ENCODE measurements at regions not wholly inside any gene's neighbourhood (a gene's known extent, or its start where the extent isn't known, plus 50 kb on each side); places are given as distances from the start of the nearest gene placed in this dataset.

- no peaks in the 10 kb centered on the region for H3K79me2 ChIP-seq (ENCODE audit: control insufficient read depth in 1 of 2, insufficient read depth in 2 of 2, low read length in 2 of 2)
- DNase-seq (ENCODE audit: low read depth in 1 of 2, low spot score in 2 of 2) (no peak), FAIRE-seq (no peak)
- H2AK5ac ChIP-seq (ENCODE audit: low read depth, low read length), result no peak overlapping the region
- H3K4me1 ChIP-seq (replicated peaks in 1 of 4; ENCODE audit: control insufficient read depth in 3 of 4, insufficient read depth in 4 of 4, low read length in 3 of 4), result no peaks in the 10 kb centered on the region
- H3K23me2 ChIP-seq (ENCODE audit: low read depth, low read length), result no peaks in the 10 kb centered on the region
- no peaks in the 10 kb centered on the region for H3K36me3 ChIP-seq (ENCODE audit: control insufficient read depth in 2 of 4, insufficient read depth in 4 of 4, low read length in 3 of 4)
- no peak overlapping the region for H2BK12ac ChIP-seq (ENCODE audit: low read depth, low read length)
- H3K9ac ChIP-seq (replicated peaks in 1 of 4; ENCODE audit: extremely low read depth in 1 of 4, low read depth in 3 of 4, low read length in 3 of 4), result no peak overlapping the region
- H3K27me3 ChIP-seq (replicated peaks in 1 of 4; ENCODE audit: control insufficient read depth in 3 of 4, extremely low read depth in 1 of 4, insufficient read depth in 3 of 4, low read length in 3 of 4), result no peaks in the 10 kb centered on the region
- no peak overlapping the region for H3K4ac ChIP-seq (replicated peaks; ENCODE audit: insufficient read length, low read depth, low read length)
- H3K27ac ChIP-seq (ENCODE audit: low read depth, low read length), result no peak overlapping the region
- H4K8ac ChIP-seq (ENCODE audit: extremely low read depth, insufficient read depth, low read length), result no peak overlapping the region
- H4K20me1 ChIP-seq (replicated peaks in 1 of 2; ENCODE audit: control insufficient read depth in 1 of 2, insufficient read depth in 2 of 2, low read length in 2 of 2), result no peaks in the 10 kb centered on the region
- CTCF ChIA-PET (ENCODE audit: partially characterized antibody), result interaction anchor here (1.1 kb wide), 1 partner anchor 83 kb away, joined by 3 read pairs; no protein-coding TSS in a partner anchor
- no peak overlapping the region for H2BK5ac ChIP-seq (ENCODE audit: low read depth, low read length)
- POLR2A ChIA-PET (ENCODE audit: partially characterized antibody), result no interaction called here
- no peak overlapping the region for H2BK120ac ChIP-seq (replicated peaks; ENCODE audit: low read depth, low read length)
- H3K9me3 ChIP-seq (ENCODE audit: insufficient read depth in 2 of 2, low read depth in 1 of 2, low read length in 1 of 2), result peaks cover 2 to 7% of the 10 kb centered on the region in 2 experiments; a peak in 1 of 4 replicates
- no peak overlapping the region for H3K4me3 ChIP-seq (ENCODE audit: extremely low read depth in 1 of 4, insufficient read depth in 2 of 4, low read depth in 3 of 4, low read length in 4 of 4)
- no peaks in the 10 kb centered on the region for H3K79me1 ChIP-seq (ENCODE audit: low read depth, low read length)
- no peak overlapping the region for H3K4me2 ChIP-seq (ENCODE audit: insufficient read depth in 1 of 2, low read depth in 2 of 2, low read length in 2 of 2)
- H3K18ac ChIP-seq (ENCODE audit: extremely low read depth, low read length), result no peak overlapping the region
- no peak overlapping the region for H2BK15ac ChIP-seq (ENCODE audit: low read length)
- no peak overlapping the region for H2AFZ ChIP-seq (ENCODE audit: low read length)
- no peak overlapping the region for H3K56ac ChIP-seq (replicated peaks; ENCODE audit: insufficient read length, low read depth, low read length)
- no peak overlapping the region for H3K14ac ChIP-seq (ENCODE audit: insufficient read length)
- H3K23ac ChIP-seq (ENCODE audit: insufficient read length), result no peak overlapping the region
- WGBS, 2 experiments (ENCODE audit: extremely low coverage in 1 of 2, insufficient coverage in 1 of 2, insufficient read length in 1 of 2, insufficient replicate concordance in 2 of 2, low coverage in 1 of 2, low lambda C conversion rate in 2 of 2, missing lambda C conversion rate in 1 of 2), result 88% methylated on average over 1 of the region's 1 CpG; no CpG with 5 or more reads in 1 of the 2 experiments
- no peak overlapping the region for H4K5ac ChIP-seq (ENCODE audit: insufficient read length, low read depth, low read length)
- no peak overlapping the region for H4K91ac ChIP-seq (replicated peaks; ENCODE audit: insufficient read length, low read length)
- H2BK20ac ChIP-seq (ENCODE audit: low read length), result no peak overlapping the region
- TF ChIP-seq CTBP2 (IDR thresholded peaks at IDR 0.05; ENCODE audit: borderline replicate concordance, insufficient read depth, insufficient read length, low read length) (no peak), HDAC2 (IDR thresholded peaks at IDR 0.05; ENCODE audit: borderline replicate concordance in 1 of 2, low read depth in 2 of 2, low read length in 2 of 2) (no peak), PHF8 (conservative IDR thresholded peaks at IDR 0.05; ENCODE audit: low read depth, low read length) (no peak), TBP (IDR thresholded peaks at IDR 0.05; ENCODE audit: low read depth, low read length) (no peak), CEBPB (IDR thresholded peaks at IDR 0.05; ENCODE audit: low read depth, low read length) (no peak), SP1 (IDR thresholded peaks at IDR 0.05; ENCODE audit: low read depth, low read length) (no peak), KDM5A (IDR thresholded peaks at IDR 0.05; ENCODE audit: low read length) (no peak), RBBP5 (IDR thresholded peaks at IDR 0.05; ENCODE audit: borderline replicate concordance, low read depth, low read length) (no peak), KDM1A (IDR thresholded peaks at IDR 0.05; ENCODE audit: borderline replicate concordance, low read length) (no peak), USF2 (IDR thresholded peaks at IDR 0.05; ENCODE audit: low read length) (no peak)
These were observed 441.0 kb downstream of the XYLT1 start for GRCh38 chr16:17029602-17030350.

Measured in H1 (cell line).